ENCODE measurements at regions not wholly inside any gene's neighbourhood (a gene's known extent, or its start where the extent isn't known, plus 50 kb on each side); places are given as distances from the start of the nearest gene placed in this dataset.
"Not testable (repeated sequence)": the region's sequence is repeated elsewhere in the genome, so short reads cannot be mapped to it uniquely, and the experiment has no call there.

DNA sequence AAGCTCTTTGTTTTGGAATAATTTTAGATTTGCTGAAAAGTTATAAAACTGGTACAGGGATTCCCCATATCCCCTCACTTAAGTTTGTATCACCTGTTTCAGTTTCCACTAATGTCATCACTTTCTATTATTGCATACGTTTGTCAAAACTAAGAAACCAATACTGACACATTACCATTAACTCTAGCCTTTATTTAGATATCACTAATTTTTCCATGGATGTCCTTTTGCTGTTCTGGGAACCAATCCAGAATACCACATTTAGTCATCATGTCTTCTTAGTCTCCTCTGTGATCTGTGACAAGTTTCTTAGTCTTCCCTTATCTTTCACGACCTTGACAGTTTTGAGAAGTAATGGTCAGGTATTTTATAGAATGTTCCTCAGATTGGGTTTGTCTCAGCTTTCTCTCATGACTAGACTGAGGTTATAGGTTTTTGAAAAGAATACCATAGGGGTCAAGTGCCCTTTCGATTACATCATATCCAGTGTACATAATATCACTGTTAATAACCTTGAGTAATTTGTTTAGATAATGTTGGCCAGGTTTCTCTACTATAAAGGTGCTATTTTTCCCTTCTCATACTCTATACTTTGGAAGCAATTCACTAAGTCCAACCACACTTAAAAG, 51.9 kb upstream of the NMUR2 start:
- H4K20me1 ChIP-seq = no peaks in the 10 kb centered on the region

GRCh38 chr5:152462021-152462721, 57.1 kb upstream of the NMUR2 start:
- Histone ChIP-seq H3K27ac (no peak overlapping the region), H3K36me3 (no peaks in the 10 kb centered on the region), H3K9me3 (no peaks in the 10 kb centered on the region), H3K4me1 (no peaks in the 10 kb centered on the region), H3K4me2 (no peak overlapping the region), H4K20me1 (no peaks in the 10 kb centered on the region), H3K9ac (no peak overlapping the region), H3K4me3 (no peak overlapping the region), H3K27me3 (no peaks in the 10 kb centered on the region)
- no peak for TF ChIP-seq Cebpa-rat (IDR thresholded peaks at IDR 0.05)

More for the DNA sequence above, 51.9 kb upstream of the NMUR2 start:
- no peak overlapping the region for H3K4me3 ChIP-seq
- TF ChIP-seq Cebpa-rat (IDR thresholded peaks at IDR 0.05) = no peak
- no peak overlapping the region for H3K9ac ChIP-seq
- H3K4me1 ChIP-seq = no peaks in the 10 kb centered on the region
- no peaks in the 10 kb centered on the region for H3K9me3 ChIP-seq
- no peaks in the 10 kb centered on the region for H3K36me3 ChIP-seq
- no peak overlapping the region for H3K27ac ChIP-seq
- no peak overlapping the region for H3K4me2 ChIP-seq
- no peaks in the 10 kb centered on the region for H3K27me3 ChIP-seq

DNA sequence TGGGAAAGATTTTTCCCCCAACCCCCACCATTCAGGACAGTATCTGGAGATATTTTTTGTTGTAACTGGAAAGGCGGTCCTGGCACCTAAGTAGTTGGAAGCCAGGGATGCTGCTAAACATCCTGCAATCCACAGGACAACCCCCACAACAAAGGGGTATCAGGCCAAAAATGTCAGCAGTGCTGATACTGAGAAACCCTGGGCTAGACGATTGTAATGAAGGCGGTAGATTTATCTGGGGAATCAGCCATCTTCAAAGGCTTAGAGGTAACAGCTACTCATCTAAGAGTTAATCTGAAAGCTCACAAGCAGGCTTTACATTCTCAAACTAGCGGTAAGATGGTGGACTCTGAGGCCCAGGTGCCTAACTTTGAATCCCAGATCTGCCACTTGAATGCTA, 59.0 kb upstream of the NMUR2 start:
- Histone ChIP-seq H3K9ac (no peak overlapping the region), H3K4me3 (no peak overlapping the region), H3K27me3 (no peaks in the 10 kb centered on the region), H4K20me1 (no peaks in the 10 kb centered on the region), H3K4me2 (no peak overlapping the region), H3K9me3 (no peaks in the 10 kb centered on the region), H3K27ac (no peak overlapping the region), H3K4me1 (no peaks in the 10 kb centered on the region), H3K36me3 (no peaks in the 10 kb centered on the region)
- no peak for TF ChIP-seq Cebpa-rat (IDR thresholded peaks at IDR 0.05)

GRCh38 chr5:152465140-152465539, 60.1 kb upstream of the NMUR2 start:
- H3K4me1 ChIP-seq = no peaks in the 10 kb centered on the region
- TF ChIP-seq Cebpa-rat (IDR thresholded peaks at IDR 0.05) = no peak
- H3K4me2 ChIP-seq = no peak overlapping the region
- H3K9me3 ChIP-seq = no peaks in the 10 kb centered on the region
- H3K27me3 ChIP-seq = no peaks in the 10 kb centered on the region
- no peaks in the 10 kb centered on the region for H4K20me1 ChIP-seq
- H3K9ac ChIP-seq = no peak overlapping the region
- H3K36me3 ChIP-seq = no peaks in the 10 kb centered on the region
- no peak overlapping the region for H3K4me3 ChIP-seq
- no peak overlapping the region for H3K27ac ChIP-seq

DNA sequence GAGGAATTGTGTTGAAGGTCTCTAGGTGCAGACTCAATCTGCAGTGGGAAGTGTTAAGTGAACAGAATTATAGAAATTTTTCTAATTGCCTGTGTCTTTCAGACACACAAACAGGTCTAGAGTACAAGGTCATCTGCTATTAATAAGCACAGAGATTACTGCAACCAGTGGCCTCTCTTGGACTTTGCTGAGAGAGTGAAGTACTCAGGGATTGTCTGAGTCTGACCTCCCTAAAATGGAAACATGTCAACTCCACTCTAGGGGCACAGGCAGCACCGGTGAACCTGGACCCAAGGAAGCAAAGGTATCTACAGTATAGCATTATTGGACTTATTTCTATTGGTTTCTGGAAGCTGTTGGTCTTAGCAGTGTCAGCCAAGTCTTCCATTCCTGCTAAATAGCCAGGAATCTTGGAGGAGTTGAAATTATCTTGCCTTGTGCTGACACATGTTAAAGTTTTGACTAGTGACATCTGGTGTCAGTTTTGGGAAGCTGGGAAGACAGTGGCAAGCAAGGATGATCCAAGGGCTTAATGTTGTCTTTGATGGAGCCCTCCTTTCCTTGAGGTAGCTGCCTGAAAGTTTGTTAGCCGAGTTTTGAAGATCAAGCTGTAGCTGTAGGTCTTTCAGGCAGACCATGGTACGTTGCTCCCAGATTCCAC, 61.1 kb upstream of the NMUR2 start:
- Histone ChIP-seq H3K9me3 (no peaks in the 10 kb centered on the region), H3K27me3 (no peaks in the 10 kb centered on the region), H4K20me1 (no peaks in the 10 kb centered on the region), H3K4me2 (no peak overlapping the region), H3K4me3 (no peak overlapping the region), H3K4me1 (no peaks in the 10 kb centered on the region), H3K27ac (no peak overlapping the region), H3K36me3 (no peaks in the 10 kb centered on the region), H3K9ac (no peak overlapping the region)
- TF ChIP-seq Cebpa-rat (IDR thresholded peaks at IDR 0.05) = no peak

GRCh38 chr5:152470167-152470566, 65.1 kb upstream of the NMUR2 start:
- TF ChIP-seq Cebpa-rat (IDR thresholded peaks at IDR 0.05) = no peak
- Histone ChIP-seq H3K9ac (no peak overlapping the region), H3K4me1 (no peaks in the 10 kb centered on the region), H3K4me3 (no peak overlapping the region), H3K27ac (no peak overlapping the region), H3K36me3 (no peaks in the 10 kb centered on the region), H3K4me2 (no peak overlapping the region), H3K27me3 (no peaks in the 10 kb centered on the region), H4K20me1 (no peaks in the 10 kb centered on the region), H3K9me3 (no peaks in the 10 kb centered on the region)

- Histone ChIP-seq H3K4me3 (no peak overlapping the region), H3K27me3 (no peaks in the 10 kb centered on the region), H3K36me3 (no peaks in the 10 kb centered on the region), H3K27ac (no peak overlapping the region), H3K4me1 (no peaks in the 10 kb centered on the region), H3K9ac (no peak overlapping the region), H3K9me3 (no peaks in the 10 kb centered on the region), H4K20me1 (no peaks in the 10 kb centered on the region), H3K4me2 (no peak overlapping the region)
- no peak for TF ChIP-seq Cebpa-rat (IDR thresholded peaks at IDR 0.05)
Measured at GRCh38 chr5:152472083-152472482, 67.0 kb upstream of the NMUR2 start.

DNA sequence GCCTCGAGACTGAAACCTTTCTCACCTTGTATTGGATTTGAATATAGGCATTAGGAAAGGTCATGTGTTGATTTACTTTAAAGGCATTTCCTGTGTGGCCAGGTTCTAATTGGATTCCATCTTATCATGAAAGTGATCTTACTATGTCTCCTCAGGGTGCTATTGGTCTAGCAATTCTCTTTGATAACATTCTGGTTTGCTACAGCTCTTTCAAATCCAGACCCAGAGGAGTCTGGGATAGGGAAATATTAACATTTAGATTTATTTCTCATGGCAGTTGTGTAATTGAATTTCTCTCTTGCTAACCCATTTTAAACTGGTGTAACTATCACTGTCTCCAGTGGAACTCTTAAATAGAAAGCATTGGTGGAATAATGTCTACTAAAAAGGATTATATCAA, 69.9 kb upstream of the NMUR2 start:
- Histone ChIP-seq H3K4me3 (no peak overlapping the region), H3K4me1 (no peaks in the 10 kb centered on the region), H3K9ac (no peak overlapping the region), H3K9me3 (peaks cover 6% of the 10 kb centered on the region), H3K27me3 (no peaks in the 10 kb centered on the region), H3K4me2 (no peak overlapping the region), H3K36me3 (no peaks in the 10 kb centered on the region), H3K27ac (no peak overlapping the region), H4K20me1 (no peaks in the 10 kb centered on the region)
- no peak for TF ChIP-seq Cebpa-rat (IDR thresholded peaks at IDR 0.05)

GRCh38 chr5:152477536-152477935, 72.5 kb upstream of the NMUR2 start:
- Histone ChIP-seq H4K20me1 (no peaks in the 10 kb centered on the region), H3K9ac (no peak overlapping the region), H3K27ac (no peak overlapping the region), H3K36me3 (no peaks in the 10 kb centered on the region), H3K4me2 (no peak overlapping the region), H3K4me1 (no peaks in the 10 kb centered on the region), H3K9me3 (peaks cover 14% of the 10 kb centered on the region), H3K4me3 (no peak overlapping the region), H3K27me3 (no peaks in the 10 kb centered on the region)
- TF ChIP-seq Cebpa-rat (IDR thresholded peaks at IDR 0.05) = no peak

DNA sequence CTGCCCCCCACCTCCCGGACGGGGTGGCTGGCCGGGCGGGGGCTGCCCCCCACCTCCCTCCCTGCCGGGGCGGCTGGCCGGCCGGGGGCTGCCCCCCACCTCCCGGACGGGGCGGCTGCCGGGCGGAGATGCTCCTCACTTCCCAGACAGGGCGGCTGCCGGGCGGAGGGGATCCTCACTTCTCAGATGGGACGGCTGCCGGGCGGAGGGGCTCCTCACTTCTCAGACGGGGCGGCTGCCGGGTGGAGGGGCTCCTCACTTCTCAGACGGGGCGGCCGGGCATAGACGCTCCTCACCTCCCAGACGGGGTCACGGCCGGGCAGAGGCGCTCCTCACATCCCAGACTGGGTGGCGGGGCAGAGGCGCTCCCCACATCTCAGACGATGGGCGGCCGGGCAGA, 74.8 kb upstream of the NMUR2 start:
- H3K4me1 ChIP-seq, H3K36me3 ChIP-seq, H3K27me3 ChIP-seq, H3K27ac ChIP-seq, H3K4me2 ChIP-seq, H3K4me3 ChIP-seq, H4K20me1 ChIP-seq, H3K9ac ChIP-seq: not testable (repeated sequence)
- H3K9me3 ChIP-seq = peaks cover 14% of the 10 kb centered on the region

DNA sequence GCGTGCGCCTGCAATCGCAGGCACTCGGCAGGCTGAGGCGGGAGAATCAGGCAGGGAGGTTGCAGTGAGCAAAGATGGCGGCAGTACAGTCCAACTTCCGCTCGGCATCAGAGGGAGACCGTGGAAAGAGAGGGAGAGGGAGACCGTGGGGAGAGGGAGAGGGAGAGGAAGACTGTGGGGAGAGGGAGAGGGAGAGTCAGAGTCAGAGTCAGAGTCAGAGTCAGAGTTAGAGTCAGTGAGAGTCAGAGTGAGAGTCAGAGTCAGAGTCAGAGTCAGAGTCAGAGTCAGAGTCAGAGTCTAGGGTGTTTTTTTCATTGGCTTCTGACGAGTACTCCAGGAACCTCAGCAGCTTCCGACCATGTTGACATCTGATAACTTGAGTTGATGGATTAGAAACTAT, 75.6 kb upstream of the NMUR2 start:
- H3K4me1 ChIP-seq, H3K9ac ChIP-seq, H4K20me1 ChIP-seq, H3K4me3 ChIP-seq, H3K27ac ChIP-seq, H3K27me3 ChIP-seq, H3K4me2 ChIP-seq, H3K36me3 ChIP-seq: not testable (repeated sequence)
- H3K9me3 ChIP-seq = peaks cover 14% of the 10 kb centered on the region
